NOMO-1 treated with dmso at 0.1 percent for 144 hours (cell line): ENCODE measurements at regions not wholly inside any gene's neighbourhood (a gene's known extent, or its start where the extent isn't known, plus 50 kb on each side); places are given as distances from the start of the nearest gene placed in this dataset.
"Not testable (repeated sequence)": the region's sequence is repeated elsewhere in the genome, so short reads cannot be mapped to it uniquely, and the experiment has no call there.

Source experiments
- DNase-seq: peaks from one replicate; lab custom pipeline; 2025; ENCODE audit not compliant: unreplicated experiment; lab: John Stamatoyannopoulos, UW

DNA sequence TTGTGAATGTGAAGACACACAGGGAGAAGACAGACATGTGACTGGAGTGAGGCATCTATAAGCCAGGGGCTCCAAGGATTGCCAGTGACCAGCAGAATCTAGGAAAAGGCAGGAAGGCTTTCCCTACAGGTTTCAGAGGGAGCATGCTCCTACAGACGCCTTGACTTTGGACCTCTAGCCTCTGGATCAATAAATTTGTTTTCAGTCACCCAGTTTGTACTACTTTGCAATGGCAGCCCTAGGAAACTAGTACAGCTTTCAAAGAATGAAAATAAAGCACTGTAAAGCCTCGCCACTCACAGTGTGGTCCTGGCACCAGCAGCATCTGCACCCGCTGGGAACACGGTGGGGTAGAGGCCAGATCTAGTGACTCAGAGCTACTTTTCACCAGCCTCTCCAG is 510.0 kb downstream of the LTN1 start:
- DNase-seq = no peak

DNA sequence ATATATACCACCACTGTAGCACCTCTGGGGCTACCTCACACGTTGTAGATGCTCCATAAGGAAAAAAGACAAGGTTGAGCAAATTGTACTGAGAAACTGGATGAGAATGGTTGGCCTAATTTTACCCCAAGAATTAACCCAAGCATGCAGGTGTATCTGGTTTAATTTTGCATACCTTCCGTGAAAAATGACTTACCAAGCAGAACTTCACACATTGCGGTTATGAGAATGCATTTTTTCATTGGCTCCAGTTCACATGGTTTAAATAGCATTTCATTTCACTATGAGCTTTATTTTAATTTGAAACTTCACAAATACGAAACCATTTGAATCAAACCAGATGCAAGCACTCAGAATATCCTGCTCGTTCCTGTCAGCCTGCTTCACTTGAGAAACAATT is 512.2 kb downstream of the LTN1 start:
- no peak for DNase-seq

DNA sequence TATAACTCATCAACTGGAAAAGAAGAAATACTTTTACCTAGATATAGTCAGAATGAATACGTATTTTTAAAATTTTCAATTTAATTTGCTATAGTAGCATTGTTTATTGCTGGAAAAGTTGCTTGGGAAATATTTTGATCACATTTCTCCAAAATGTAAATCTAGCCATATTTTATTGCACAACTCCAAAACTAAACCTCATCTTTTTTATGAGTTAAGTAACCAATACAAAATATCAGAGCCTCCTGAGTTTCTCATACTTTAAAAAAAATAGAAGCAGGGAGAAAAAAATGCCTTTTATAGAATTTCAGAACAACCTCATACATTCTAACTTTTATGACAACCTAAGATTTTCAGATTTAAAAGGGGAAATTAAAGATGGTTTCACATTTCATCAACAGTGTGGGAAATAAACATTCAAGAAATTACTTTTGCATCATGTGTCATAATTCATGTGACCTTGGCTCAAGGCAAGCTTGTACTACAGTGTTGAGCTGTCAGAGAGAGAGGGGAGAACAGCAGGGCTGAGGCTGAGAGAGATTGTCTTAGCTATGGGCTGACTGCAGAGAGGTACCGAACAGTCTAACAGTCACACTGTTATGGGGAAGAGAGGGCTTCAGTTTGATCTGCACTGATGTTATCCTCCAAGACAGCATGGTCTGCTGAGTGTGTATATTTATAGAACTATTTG is 519.0 kb downstream of the LTN1 start:
- DNase-seq = no peak

DNA sequence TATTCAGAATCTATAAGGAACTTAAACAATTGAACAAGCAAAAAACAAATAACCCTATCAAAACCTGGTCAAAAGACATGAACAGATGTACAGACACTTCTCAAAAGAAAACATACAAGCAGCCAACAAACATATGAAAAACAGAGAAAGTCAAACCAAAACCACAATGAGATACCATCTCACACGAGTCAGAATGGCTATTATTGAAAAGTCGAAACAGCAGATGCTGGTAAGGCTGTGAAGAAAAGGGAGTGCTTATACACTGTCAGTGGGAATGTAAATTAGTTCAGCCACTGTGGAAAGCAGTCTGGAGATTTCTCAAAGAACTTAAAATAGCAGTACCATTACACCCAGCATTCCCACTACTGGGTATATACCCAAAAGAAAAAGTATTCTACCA is 520.1 kb downstream of the LTN1 start:
- DNase-seq = not testable (repeated sequence)

DNA sequence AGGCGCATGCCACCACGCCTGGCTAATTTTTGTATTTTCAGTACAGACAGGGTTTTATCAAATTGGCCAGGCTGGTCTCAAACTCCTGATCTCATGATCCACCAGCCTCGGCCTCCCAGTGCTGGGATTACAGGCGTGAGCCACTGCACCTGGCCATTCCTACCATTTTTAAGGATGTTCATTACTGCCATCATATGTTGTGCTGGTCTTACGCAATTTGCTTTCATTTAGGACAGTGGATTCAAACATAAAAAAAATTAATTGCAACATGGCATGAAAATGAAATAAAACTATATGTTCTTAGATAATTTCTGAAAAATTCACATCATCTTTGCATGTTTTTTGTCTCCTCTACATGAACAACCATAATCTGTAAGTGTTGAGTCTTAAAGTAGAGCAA is 527.7 kb downstream of the LTN1 start:
- no peak for DNase-seq

DNA sequence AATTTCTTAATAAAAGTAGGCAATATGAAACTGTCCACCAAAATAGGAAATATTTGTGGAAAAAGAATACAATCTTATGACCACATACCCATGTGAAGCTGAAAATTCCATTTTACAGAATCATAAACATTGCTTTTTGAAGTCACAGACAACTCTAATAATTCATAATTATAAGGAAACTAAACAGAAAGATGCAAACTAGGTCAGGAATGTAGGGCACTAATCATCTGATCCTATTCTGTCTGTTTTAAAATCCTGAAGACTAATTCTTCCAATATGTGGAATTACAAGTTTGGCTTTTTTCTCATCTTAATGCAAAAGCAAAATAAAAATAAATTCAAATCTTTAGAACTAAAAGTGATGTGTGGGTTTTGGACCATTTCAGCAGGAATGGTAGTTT is 528.6 kb downstream of the LTN1 start:
- no peak for DNase-seq

DNA sequence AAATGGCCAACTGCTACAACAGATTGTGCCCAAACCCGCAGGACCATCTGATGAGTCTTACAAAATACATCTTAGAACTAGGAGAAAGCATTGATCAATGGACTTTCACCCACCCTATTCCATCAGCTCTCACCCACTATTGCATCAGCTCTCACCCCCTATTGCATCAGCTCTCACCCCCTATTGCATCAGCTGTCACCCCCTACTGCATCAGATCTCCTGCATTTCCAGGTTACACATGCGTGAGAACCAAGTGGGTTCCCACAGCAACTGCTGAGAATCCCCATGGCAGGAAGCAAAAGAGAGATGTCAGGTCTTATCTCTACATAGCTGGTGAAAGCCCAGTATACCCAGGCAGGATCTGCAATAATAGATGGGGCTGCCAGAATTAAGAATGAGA is 533.5 kb downstream of the LTN1 start:
- DNase-seq = no peak

DNA sequence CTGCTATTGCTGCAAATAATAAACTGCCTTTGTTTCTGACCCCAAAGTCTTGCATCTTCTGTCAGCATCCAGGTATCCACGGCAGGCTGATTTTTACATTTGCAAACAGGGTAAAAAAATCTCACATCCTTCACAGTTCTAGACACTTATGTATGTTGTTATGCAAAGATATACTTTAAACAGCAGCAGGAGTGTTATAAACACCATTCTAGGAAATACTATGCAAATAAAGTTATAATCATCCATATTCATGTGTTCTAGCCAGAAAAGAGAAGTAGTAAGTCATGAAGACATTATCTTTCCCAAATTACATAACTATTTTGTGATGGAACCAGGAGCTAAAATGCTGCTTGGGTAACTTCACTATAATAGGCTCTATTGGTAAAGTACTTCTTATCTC is 534.2 kb downstream of the LTN1 start:
- no peak for DNase-seq

DNA sequence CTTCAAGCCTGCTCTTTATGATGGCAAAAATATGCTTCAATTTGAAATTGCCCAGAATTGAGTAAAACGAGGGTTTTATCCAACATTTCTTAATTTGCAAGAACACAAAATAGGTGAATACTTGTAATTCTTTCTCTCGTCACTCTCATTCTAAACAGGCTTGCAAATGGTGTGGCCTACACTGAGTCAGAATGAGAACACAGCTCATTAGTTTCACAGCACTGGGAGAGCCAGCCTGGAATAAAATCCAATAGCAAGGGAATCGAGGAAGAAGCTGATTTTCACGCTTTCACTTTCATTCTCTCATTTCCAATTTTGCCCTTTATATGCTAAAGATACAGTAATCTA is 537.5 kb downstream of the LTN1 start:
- no peak for DNase-seq

DNA sequence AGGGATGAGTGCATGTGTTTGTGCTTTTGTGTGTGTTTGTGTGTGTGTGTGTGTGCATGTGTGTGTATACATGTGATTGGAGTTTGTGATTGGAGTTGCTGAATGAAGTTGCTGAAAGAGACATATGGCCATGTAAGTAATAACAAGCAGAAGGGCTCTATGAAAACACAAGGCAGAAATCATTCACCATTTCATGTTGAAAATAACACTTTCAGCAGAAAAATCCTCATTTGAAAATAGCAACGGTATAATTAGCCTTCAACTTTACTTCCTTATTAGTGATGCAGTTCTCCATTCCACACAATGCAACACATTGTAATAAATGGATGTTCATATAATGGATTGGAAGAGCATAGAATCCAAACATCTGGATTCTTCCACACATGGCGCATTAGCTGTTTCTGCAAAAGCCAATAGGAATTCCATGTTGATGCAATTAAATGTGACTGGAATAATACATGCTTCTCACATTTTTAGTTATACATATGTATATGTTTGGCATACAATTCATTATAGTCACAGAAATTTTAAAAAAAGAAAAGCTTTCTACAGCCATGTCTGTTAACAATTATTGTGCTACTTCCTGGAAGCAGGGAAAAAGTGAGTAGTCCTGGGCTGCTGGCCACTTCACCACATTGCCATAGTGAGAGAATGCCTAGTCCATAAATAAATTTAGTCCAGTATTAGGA is 538.0 kb downstream of the LTN1 start:
- no peak for DNase-seq

DNA sequence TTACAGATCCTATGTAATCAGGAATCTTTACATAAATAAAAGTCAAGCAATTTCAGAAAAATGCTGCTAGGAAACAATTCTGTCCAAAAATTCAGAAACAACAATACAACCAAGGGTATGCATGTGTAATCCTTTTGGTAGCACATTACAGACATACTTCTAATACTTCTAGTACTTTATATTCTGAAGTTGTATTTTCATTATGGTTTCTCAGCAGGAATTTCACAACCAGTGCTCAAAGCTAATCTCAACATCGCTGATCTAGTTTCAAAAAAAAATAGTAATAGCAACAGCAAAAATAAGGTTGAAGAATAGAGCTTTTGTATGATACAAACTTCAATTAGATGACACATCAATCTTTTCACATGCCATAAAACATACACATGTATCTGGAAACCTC is 545.2 kb downstream of the LTN1 start:
- DNase-seq = no peak

DNA sequence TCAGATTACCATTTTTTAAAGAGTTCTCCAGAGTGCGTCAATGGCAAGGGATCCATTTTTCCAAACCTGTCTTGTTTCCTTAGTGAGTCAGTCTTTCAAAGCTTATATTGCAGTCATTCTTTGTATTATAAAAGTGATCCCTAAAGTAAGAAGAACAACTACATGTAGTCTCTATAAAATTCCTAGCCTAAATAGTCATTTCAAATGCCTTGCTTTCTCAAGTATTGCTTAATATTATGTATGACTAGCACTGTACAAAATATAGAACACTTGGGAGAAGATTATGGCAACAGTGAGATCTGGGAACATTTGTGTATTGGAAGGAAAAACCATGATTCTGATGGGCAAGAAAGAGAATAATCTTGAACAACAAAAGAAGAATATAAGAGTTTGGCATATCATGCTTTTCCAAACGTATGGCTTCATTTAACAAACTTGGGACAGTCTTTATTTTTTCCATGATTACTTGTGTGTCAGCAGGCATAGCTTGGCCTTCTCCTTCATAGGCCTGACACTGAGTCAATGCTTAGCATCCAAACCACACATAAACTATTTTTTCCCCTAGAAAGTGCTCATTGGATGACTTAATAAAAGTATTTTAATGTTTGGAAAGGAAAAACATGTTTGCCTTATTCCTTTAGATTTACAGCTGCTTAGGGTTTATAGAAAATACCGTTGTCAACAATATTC is 547.4 kb downstream of the LTN1 start:
- DNase-seq = no peak

DNA sequence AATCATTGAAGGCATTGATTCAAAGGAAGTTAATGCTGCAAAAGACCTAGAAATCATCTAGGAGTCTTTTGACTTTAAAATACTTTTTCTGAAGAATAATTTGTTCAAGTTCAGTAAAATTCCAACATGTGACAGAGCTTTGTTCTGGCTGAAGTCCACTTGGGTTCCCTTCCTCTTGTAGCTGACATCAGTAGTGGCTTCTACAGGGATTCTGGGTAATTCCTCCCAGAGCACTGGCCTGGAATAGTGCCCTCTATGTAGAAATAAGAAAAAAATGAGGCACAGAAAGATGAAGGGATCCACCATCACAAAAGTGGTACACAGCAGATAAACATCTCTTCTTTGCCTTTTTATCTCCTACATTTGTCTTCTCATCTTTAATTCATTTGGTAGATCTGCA is 548.1 kb downstream of the LTN1 start:
- DNase-seq = no peak

DNA sequence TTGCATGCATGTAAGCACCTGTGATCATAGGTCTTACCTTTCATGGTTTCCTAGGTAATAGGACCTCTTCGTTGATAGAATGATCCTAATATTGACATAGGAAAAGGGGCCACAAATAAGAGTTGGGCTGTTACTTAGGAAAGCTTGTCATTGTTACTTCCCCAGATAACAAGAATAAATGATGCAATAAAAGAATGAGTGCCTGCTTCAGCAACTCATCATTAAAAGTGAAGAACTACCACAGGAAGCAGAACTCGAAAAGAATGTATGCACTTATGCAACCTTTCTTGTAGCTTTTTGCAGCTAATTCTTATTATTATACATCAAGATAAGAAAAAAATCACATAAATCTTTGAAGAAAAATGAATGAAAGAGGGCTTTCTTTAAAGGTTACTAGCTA is 548.6 kb downstream of the LTN1 start:
- no peak for DNase-seq

DNA sequence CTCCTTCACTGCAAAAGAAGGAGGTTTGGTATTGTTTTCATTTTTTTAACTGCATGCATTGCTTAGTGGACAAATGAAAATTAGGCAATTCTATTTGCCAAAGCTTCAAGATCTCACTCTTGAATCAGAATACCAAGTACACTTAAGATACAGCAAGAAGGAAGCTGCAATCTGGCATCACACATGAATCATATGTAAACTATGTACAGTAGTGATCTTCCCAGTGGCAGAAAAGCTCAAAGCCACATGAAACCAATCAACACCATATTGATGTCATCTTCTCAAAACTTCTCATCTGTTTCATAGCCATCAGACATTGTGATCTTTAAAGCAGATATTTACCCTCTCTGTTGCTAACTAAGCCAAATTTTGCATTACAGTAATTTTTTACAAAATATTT is 550.1 kb downstream of the LTN1 start:
- DNase-seq = no peak

DNA sequence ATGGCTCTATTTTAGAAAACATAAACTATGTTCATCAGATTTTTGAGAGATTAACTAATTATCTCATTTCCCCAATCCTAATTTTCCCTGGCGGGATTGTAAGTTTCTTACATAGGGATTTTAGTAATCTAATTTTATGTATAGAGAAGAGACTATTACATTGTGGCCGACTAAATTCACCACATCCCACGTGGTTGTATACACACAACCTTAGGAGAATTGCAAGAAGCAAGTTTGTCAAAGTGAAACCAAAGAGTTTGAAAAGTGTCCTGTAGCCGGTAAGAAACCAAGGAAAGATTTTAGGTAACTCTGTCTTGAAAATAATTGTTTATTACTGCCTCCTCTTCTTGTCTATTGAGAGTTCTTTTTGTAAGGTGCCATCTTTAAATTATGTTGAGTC is 550.6 kb downstream of the LTN1 start:
- no peak for DNase-seq

DNA sequence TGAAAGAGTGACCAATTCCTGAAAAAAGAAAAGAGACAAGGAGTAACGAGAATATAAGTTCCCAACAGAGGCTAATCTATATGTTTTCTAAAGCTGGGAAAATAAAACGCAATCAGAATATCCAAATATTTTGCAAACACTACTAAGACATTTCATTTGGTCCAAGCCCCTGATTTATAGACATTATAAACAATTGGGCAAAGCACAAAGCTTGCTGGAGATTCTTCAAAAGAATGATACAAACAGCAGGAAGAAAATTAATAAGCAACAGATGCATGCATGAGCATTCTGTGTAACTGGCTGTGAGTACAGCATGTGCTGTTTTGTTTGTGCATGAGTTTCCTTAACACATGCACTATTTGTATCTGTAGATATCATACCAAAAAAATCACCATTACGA is 552.9 kb downstream of the LTN1 start:
- no peak for DNase-seq

DNA sequence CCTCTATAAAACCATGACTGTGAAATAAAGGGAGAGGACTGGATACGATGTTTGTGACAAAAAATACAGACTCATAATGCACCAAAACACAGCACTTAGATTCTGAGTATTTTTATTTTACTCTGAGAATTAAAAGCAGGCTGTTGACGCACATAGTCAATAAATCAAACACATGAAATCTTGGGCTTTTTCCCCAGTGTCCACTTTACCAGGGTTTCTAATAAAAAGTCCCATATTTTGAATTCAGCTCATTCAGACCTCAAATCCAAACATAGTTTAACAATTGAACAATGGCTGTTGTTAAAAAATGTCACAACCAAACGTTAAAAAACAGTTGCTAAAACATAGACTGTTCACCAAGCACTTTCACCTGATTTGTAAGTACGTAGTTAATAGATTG is 553.4 kb downstream of the LTN1 start:
- no peak for DNase-seq

DNA sequence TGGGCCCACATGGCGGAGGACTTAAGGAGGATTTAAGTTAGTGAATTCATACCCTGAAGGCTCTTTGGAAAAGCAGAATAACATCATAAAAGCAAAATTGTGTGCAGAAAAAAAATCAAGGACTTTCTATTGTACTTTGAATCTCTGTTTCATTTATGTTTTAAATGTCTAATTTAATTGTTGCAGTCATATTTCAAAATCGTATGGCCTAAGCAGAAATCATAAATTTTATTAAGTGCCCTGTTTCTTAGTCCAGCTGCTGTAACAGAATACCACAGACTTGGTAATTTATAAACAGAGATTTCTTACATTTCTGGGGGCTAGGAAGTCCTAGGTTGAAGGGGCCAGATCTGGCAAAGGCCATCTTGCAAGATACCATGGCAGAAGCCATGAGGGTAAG is 555.6 kb downstream of the LTN1 start:
- DNase-seq = no peak

DNA sequence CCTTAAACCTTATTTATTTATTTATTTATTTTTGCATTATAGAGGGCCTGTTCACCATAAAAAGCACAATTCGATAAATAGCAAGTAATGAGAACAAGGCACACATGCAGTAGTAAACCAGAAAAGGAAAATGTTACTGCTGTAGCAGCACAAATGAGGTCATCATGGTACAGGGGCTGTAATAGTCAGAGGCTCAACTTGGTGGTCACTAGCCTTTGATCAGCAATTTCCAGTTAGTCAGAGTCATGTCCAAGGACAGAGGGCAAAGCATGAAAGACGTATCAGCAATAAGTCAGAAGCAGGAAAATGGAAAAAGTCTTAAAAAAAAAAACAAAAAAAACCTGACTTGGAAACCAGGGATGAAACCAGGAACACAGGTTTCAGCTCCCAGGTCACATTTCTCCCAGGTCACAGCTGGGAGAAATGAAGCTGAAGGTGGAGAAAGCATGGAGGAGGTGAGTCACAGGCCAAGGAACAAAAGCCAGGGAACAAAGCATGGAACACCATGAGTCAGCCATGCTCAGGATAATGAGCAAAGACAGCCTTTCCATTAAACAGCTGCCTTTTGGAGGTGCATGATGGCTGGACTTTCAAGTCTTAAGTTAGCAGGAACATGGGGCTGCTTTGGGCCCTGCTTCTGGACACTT is 556.3 kb downstream of the LTN1 start:
- no peak for DNase-seq

DNA sequence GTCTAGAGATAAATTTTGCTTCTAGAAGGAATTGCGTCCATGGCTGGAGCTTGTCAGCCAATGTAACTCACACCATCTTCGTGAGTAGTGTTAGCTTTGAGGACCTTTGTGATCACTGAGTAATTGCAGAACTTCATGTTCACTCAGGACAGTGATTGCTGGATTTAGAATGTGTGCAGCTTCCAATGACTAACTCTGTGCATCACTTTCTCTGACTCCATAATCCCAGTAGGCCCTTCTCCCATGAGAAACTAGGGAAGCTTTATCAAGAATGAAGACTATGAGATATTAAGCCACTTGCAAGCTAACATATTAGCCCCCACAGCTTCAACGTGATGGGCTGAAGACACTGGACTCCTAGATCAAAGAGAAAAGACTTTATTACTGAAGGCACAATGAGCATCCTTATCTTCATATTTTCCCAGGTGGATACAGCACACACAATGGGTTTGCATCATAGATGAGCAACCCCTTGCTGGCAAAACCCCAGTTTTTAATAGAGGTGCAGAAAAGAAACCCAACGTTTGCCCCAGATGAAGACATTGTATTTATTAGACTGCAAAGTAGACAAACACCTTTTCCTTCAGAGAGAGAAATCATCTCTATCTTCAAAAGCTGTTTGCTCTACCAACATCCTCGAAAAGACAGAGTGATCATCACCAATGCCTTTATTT is 561.0 kb downstream of the LTN1 start:
- no peak for DNase-seq

DNA sequence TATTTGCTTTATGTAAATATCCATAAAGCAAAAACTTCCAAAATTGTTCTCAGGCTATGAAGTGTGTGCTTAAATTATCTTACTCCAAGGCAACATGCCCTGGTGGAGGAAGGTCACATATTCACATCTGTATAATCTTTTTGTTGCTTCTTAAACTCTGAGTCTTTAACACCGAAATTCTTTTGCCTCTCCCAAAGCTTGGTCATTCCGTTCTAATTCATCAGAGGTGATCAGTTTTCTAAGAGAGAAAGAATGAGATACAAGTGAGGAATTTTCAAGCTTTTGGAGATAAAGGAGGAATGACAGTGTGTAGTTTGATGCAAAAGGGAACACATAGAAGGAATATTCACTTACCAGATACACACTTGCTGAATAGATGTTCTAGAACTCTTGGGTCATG is 561.7 kb downstream of the LTN1 start:
- no peak for DNase-seq
